A549 (cell line): ENCODE measurements at regions not wholly inside any gene's neighbourhood (a gene's known extent, or its start where the extent isn't known, plus 50 kb on each side); places are given as distances from the start of the nearest gene placed in this dataset.

Experiments used
- ATAC-seq, 2 experiments: fragments of 200-7000 bp in 1 of 2; fragments of >200 bp in 1 of 2; cut with Nextera tagmentation in 1 of 2; cut with Tn5 transposase in 1 of 2; 3 replicates each; pipeline versions ENCODE4 v1.8.0 to v1.9.1; 2018 to 2020; ENCODE audit warnings: mild to moderate bottlenecking in 1 of 2, moderate library complexity in 1 of 2
- CTCF ChIA-PET: fragments of 300-600 bp; sonication (Branson Sonifier 250); formaldehyde crosslinking; extraction: SDS; loops from one replicate; lab custom pipeline; 2021; ENCODE audit warnings: antibody characterized with exemption, inconsistent platforms; lab: Yijun Ruan, JAX
- POLR2A ChIA-PET: fragments of 350-600 bp; formaldehyde crosslinking; extraction: SDS; loops from one replicate; lab custom pipeline; 2021; ENCODE audit warnings: antibody characterized with exemption, inconsistent platforms; lab: Yijun Ruan, JAX
- DNase-seq, 2 experiments: peaks; one replicate each; pipeline versions ENCODE4 v3.0.0 to v3.0.0-alpha.2; 2011 to 2016; ENCODE audit warnings: low read depth in 1 of 2, low spot score in 1 of 2
- FAIRE-seq: peaks from 2 replicates; lab custom pipeline; 2011; peaks lifted over from hg19 to GRCh38; lab: Jason Lieb, UNC
- H3K27ac ChIP-seq, 2 experiments: fragments of >200 bp; sonication (Bioruptor Twin); formaldehyde crosslinking; 3 replicates each; pipeline ENCODE4 v1.5.1; 2016 to 2017
- H3K4me1 ChIP-seq: fragments of >200 bp; sonication (Bioruptor Twin); formaldehyde crosslinking; 3 replicates; pipeline ENCODE4 v1.6.1; 2016
- H3K4me2 ChIP-seq: fragments of >200 bp; sonication (Bioruptor Twin); formaldehyde crosslinking; 3 replicates; pipeline ENCODE4 v1.6.1; 2016
- H3K4me3 ChIP-seq: fragments of >200 bp; sonication (Bioruptor Twin); formaldehyde crosslinking; 3 replicates; pipeline ENCODE4 v1.5.1; 2016
- H3K9me3 ChIP-seq: fragments of >200 bp; sonication (Bioruptor Twin); formaldehyde crosslinking; 3 replicates; pipeline ENCODE4 v1.6.1; 2016
- BHLHE40 ChIP-seq: IDR thresholded peaks from 2 replicates; pipeline ENCODE4 v1.6.1; 2012; ENCODE audit warnings: low read depth, low read length, inconsistent platforms
- CBX2 ChIP-seq: fragments of 200-600 bp; sonication (generic); IDR thresholded peaks from 2 replicates; pipeline ENCODE4 v1.6.1; 2016; ENCODE audit warnings: low read depth, mild to moderate bottlenecking, borderline replicate concordance
- CHD2 ChIP-seq: fragments of 150-350 bp; IDR thresholded peaks from 2 replicates; pipeline ENCODE4 v1.6.1; 2014; ENCODE audit warnings: low read length; ENCODE audit not compliant: partially characterized antibody
- CHD4 ChIP-seq: fragments of 200-600 bp; sonication (generic); IDR thresholded peaks from 2 replicates; pipeline ENCODE4 v1.6.1; 2016; ENCODE audit warnings: antibody characterized with exemption, mild to moderate bottlenecking, borderline replicate concordance
- EHF ChIP-seq: fragments of 250-450 bp; sonication (Bioruptor Pico); IDR thresholded peaks from 2 replicates; pipeline ENCODE4 v1.5.0; 2020; ENCODE audit warnings: mild to moderate bottlenecking
- EHMT2 ChIP-seq: fragments of 200-600 bp; sonication (generic); IDR thresholded peaks from 2 replicates; pipeline ENCODE4 v1.6.1; 2016; ENCODE audit warnings: antibody characterized with exemption, low read depth, mild to moderate bottlenecking, moderate library complexity
- EP300 ChIP-seq, 2 experiments: fragments of >200 bp; sonication (Bioruptor Twin); formaldehyde crosslinking; IDR thresholded peaks; 2 replicates in 1 of 2; 3 replicates in 1 of 2; pipeline ENCODE4 v1.6.1; 2016 to 2017
- ESRRA ChIP-seq: fragments of 150-350 bp; IDR thresholded peaks from 2 replicates; pipeline ENCODE4 v1.6.1; 2014; ENCODE audit warnings: mild to moderate bottlenecking, low read length, borderline replicate concordance
- FOXS1 ChIP-seq: fragments of 250-450 bp; sonication (Bioruptor Pico); IDR thresholded peaks from 2 replicates; pipeline ENCODE4 v1.5.0; 2020; ENCODE audit warnings: mild to moderate bottlenecking, moderate library complexity
- GATA3 ChIP-seq: IDR thresholded peaks from 2 replicates; pipeline ENCODE4 v1.6.1; 2012; ENCODE audit warnings: borderline replicate concordance
- HDAC2 ChIP-seq: fragments of 200-600 bp; sonication (generic); IDR thresholded peaks from 2 replicates; pipeline ENCODE4 v1.6.1; 2016
- HOXA7 ChIP-seq: fragments of 250-450 bp; sonication (Bioruptor Pico); IDR thresholded peaks from 2 replicates; pipeline ENCODE4 v1.5.0; 2020; ENCODE audit warnings: mild to moderate bottlenecking, moderate library complexity
- HOXB13 ChIP-seq: fragments of 250-450 bp; sonication (Bioruptor Pico); IDR thresholded peaks from 2 replicates; pipeline ENCODE4 v1.5.0; 2020; ENCODE audit warnings: low read depth, mild to moderate bottlenecking, moderate library complexity
- MAZ ChIP-seq: fragments of 150-350 bp; IDR thresholded peaks from 2 replicates; pipeline ENCODE4 v1.6.1; 2014; ENCODE audit warnings: antibody characterized with exemption, low read depth, low read length, borderline replicate concordance
- NFE2L2 ChIP-seq: fragments of 150-350 bp; conservative IDR thresholded peaks from 2 replicates; pipeline ENCODE4 v1.6.1; 2014; ENCODE audit warnings: low read length
- NR3C1 ChIP-seq: fragments of >200 bp; sonication (Bioruptor Twin); formaldehyde crosslinking; IDR thresholded peaks from 3 replicates; pipeline ENCODE4 v1.6.1; 2017
- PHF8 ChIP-seq: fragments of 200-600 bp; sonication (generic); IDR thresholded peaks from 2 replicates; pipeline ENCODE4 v1.6.1; 2016; ENCODE audit warnings: low read depth, mild to moderate bottlenecking, antibody characterized with exemption, moderate library complexity, borderline replicate concordance
- RCOR1 ChIP-seq: fragments of 150-350 bp; IDR thresholded peaks from 2 replicates; pipeline ENCODE4 v1.6.1; 2014; ENCODE audit warnings: antibody characterized with exemption, low read length, low read depth
- SMC3 ChIP-seq: fragments of >200 bp; sonication (Bioruptor Twin); formaldehyde crosslinking; IDR thresholded peaks from 3 replicates; pipeline ENCODE4 v1.6.1; 2018; ENCODE audit warnings: inconsistent platforms
- SREBF2 ChIP-seq: fragments of 450-650 bp; IDR thresholded peaks from 2 replicates; pipeline ENCODE4 v1.6.1; 2014; ENCODE audit warnings: mild to moderate bottlenecking, moderate library complexity
- TP53 ChIP-seq: fragments of 250-450 bp; sonication (Bioruptor Pico); IDR thresholded peaks from 2 replicates; pipeline ENCODE4 v1.5.0; 2021; ENCODE audit warnings: mild to moderate bottlenecking, moderate library complexity
- ZFP36 ChIP-seq: fragments of 450-650 bp; IDR thresholded peaks from 2 replicates; pipeline ENCODE4 v1.6.1; 2014; ENCODE audit warnings: borderline replicate concordance; ENCODE audit not compliant: partially characterized antibody
- ZNF302 ChIP-seq: fragments of 250-450 bp; sonication (Bioruptor Pico); IDR thresholded peaks from 2 replicates; pipeline ENCODE4 v1.9.0; 2021; ENCODE audit warnings: inconsistent platforms, mild to moderate bottlenecking, moderate library complexity
- ZSCAN20 ChIP-seq: fragments of 250-450 bp; sonication (Bioruptor Pico); IDR thresholded peaks from 2 replicates; pipeline ENCODE4 v1.8.0; 2022; ENCODE audit warnings: mild to moderate bottlenecking, moderate library complexity
- WGBS: methylation state at CpG from one replicate; pipeline ENCODE4 v1.1.6; 2017; ENCODE audit errors: missing lambda C conversion rate; 5-methylcytosine and 5-hydroxymethylcytosine counted together
- TF ChIP-seq, protein P1 (sequence below): fragments of 150-350 bp; IDR thresholded peaks from 2 replicates; pipeline ENCODE4 v1.6.1; 2014; ENCODE audit warnings: low read depth, mild to moderate bottlenecking, low read length
- TF ChIP-seq, protein P2 (sequence below): fragments of 450-650 bp; IDR thresholded peaks from 2 replicates; pipeline ENCODE4 v1.6.1; 2014; ENCODE audit warnings: antibody characterized with exemption
- TF ChIP-seq, protein P3 (sequence below): IDR thresholded peaks from 2 replicates; pipeline ENCODE4 v1.6.1; 2012
- TF ChIP-seq, protein P4 (sequence below): fragments of 250-450 bp; sonication (Bioruptor Pico); IDR thresholded peaks from 2 replicates; pipeline ENCODE4 v1.5.0; 2021; ENCODE audit warnings: mild to moderate bottlenecking, moderate library complexity, borderline replicate concordance
- TF ChIP-seq, protein P5 (sequence below): fragments of >200 bp; sonication (Bioruptor Twin); formaldehyde crosslinking; IDR thresholded peaks from 3 replicates; pipeline ENCODE4 v1.5.1; 2016
- TF ChIP-seq, protein P6 (sequence below): IDR thresholded peaks from 2 replicates; pipeline ENCODE4 v1.6.1; 2012
- TF ChIP-seq, protein P7 (sequence below): fragments of >200 bp; sonication (Bioruptor Twin); formaldehyde crosslinking; IDR thresholded peaks from 2 replicates; pipeline ENCODE4 v1.6.1; 2016

DNA sequence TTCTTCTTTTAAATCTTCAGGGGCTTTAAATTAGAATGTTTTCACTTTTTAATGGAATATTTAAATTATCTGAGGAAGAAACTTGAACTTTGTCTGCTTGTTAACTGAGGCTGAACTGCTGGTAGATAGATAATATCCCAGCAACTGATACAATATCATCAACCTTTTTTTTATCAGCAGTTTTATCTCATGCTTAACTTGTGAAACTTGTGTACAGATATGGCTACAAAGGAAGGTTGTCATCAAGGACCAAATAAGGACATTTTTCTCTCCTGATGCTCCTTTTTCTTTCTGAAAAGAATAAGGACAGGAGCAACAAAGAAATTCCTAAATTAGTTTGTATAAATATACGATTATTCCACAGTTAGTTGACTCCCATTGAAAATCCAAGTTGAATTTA, 66.4 kb upstream of the KBTBD8 start:
- no peak overlapping the region for H3K4me3 ChIP-seq
- WGBS: 6% methylated on average over 1 of the region's 1 CpG
- POLR2A ChIA-PET: no interaction called here

DNA sequence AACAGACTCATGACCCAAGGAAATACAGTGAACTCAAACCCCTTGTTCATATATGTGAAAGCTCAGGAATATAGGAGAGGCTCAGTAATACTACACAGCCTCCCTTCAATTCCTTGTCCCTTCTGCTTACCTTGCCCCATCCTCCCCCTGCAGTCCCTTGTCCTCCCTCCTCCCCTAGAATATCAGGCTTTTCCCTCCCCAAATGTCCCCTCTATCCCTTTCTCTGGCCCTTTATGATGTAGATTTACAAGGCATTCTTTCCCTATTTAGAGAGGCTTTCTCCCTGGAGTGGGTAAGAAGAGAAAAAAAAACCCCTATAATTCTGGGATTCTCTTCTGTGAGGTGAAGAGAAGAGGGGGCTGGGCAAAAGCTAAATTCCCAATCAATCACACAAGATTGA, 64.9 kb upstream of the KBTBD8 start:
- POLR2A ChIA-PET: no interaction called here
- Histone ChIP-seq H3K4me2 (no peak overlapping the region), H3K4me3 (no peak overlapping the region), H3K27ac (no peak overlapping the region), H3K9me3 (no peaks in the 10 kb centered on the region), H3K4me1 (no peaks in the 10 kb centered on the region)
- DNase-seq: no peak
- ATAC-seq: no peak
- CTCF ChIA-PET: interaction anchor here (1.3 kb wide), 1 partner anchor 1945 kb away, joined by 3 read pairs; no protein-coding TSS in a partner anchor
- no peak for FAIRE-seq
- no peak for TF ChIP-seq EHMT2
- no peak for TF ChIP-seq SREBF2
- TF ChIP-seq ZNF302 (CRISPR knock-in tag): no peak
- TF ChIP-seq, protein P1, sequence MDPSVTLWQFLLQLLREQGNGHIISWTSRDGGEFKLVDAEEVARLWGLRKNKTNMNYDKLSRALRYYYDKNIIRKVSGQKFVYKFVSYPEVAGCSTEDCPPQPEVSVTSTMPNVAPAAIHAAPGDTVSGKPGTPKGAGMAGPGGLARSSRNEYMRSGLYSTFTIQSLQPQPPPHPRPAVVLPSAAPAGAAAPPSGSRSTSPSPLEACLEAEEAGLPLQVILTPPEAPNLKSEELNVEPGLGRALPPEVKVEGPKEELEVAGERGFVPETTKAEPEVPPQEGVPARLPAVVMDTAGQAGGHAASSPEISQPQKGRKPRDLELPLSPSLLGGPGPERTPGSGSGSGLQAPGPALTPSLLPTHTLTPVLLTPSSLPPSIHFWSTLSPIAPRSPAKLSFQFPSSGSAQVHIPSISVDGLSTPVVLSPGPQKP: no peak
- no peak for TF ChIP-seq EP300 (IDR thresholded peaks at IDR 0.05)
- TF ChIP-seq, protein P2, sequence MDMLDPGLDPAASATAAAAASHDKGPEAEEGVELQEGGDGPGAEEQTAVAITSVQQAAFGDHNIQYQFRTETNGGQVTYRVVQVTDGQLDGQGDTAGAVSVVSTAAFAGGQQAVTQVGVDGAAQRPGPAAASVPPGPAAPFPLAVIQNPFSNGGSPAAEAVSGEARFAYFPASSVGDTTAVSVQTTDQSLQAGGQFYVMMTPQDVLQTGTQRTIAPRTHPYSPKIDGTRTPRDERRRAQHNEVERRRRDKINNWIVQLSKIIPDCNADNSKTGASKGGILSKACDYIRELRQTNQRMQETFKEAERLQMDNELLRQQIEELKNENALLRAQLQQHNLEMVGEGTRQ: no peak
- TF ChIP-seq SMC3: no peak
- no peak for TF ChIP-seq NFE2L2
- TF ChIP-seq, protein P3, sequence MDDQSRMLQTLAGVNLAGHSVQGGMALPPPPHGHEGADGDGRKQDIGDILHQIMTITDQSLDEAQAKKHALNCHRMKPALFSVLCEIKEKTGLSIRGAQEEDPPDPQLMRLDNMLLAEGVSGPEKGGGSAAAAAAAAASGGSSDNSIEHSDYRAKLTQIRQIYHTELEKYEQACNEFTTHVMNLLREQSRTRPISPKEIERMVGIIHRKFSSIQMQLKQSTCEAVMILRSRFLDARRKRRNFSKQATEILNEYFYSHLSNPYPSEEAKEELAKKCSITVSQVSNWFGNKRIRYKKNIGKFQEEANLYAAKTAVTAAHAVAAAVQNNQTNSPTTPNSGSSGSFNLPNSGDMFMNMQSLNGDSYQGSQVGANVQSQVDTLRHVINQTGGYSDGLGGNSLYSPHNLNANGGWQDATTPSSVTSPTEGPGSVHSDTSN: no peak
- no peak for TF ChIP-seq TP53
- TF ChIP-seq PHF8: no peak
- TF ChIP-seq RCOR1: no peak
- no peak for TF ChIP-seq ZFP36
- TF ChIP-seq, protein P4, sequence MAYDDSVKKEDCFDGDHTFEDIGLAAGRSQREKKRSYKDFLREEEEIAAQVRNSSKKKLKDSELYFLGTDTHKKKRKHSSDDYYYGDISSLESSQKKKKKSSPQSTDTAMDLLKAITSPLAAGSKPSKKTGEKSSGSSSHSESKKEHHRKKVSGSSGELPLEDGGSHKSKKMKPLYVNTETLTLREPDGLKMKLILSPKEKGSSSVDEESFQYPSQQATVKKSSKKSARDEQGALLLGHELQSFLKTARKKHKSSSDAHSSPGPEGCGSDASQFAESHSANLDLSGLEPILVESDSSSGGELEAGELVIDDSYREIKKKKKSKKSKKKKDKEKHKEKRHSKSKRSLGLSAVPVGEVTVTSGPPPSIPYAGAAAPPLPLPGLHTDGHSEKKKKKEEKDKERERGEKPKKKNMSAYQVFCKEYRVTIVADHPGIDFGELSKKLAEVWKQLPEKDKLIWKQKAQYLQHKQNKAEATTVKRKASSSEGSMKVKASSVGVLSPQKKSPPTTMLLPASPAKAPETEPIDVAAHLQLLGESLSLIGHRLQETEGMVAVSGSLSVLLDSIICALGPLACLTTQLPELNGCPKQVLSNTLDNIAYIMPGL (CRISPR knock-in tag): no peak
- no peak for TF ChIP-seq ESRRA
- no peak for TF ChIP-seq NR3C1

More for the DNA sequence above, 66.4 kb upstream of the KBTBD8 start:
- CTCF ChIA-PET: interaction anchor here (1.4 kb wide), 1 partner anchor 182 kb away, joined by 3 read pairs; no protein-coding TSS in a partner anchor
- H3K4me1 ChIP-seq: no peaks in the 10 kb centered on the region
- H3K9me3 ChIP-seq: no peaks in the 10 kb centered on the region
- no peak for FAIRE-seq
- TF ChIP-seq, protein P5, sequence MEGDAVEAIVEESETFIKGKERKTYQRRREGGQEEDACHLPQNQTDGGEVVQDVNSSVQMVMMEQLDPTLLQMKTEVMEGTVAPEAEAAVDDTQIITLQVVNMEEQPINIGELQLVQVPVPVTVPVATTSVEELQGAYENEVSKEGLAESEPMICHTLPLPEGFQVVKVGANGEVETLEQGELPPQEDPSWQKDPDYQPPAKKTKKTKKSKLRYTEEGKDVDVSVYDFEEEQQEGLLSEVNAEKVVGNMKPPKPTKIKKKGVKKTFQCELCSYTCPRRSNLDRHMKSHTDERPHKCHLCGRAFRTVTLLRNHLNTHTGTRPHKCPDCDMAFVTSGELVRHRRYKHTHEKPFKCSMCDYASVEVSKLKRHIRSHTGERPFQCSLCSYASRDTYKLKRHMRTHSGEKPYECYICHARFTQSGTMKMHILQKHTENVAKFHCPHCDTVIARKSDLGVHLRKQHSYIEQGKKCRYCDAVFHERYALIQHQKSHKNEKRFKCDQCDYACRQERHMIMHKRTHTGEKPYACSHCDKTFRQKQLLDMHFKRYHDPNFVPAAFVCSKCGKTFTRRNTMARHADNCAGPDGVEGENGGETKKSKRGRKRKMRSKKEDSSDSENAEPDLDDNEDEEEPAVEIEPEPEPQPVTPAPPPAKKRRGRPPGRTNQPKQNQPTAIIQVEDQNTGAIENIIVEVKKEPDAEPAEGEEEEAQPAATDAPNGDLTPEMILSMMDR: no peak
- TF ChIP-seq, protein P6, sequence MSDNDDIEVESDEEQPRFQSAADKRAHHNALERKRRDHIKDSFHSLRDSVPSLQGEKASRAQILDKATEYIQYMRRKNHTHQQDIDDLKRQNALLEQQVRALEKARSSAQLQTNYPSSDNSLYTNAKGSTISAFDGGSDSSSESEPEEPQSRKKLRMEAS: no peak
- TF ChIP-seq HOXB13 (no peak), BHLHE40 (no peak), CHD4 (no peak), CBX2 (no peak), CHD2 (no peak), HOXA7 (no peak), SREBF2 (no peak), HDAC2 (no peak), GATA3 (no peak), PHF8 (no peak), EHF (no peak), MAZ (no peak), ZSCAN20 (CRISPR knock-in tag) (no peak), FOXS1 (CRISPR knock-in tag) (no peak), RCOR1 (no peak)
- TF ChIP-seq, protein P7, sequence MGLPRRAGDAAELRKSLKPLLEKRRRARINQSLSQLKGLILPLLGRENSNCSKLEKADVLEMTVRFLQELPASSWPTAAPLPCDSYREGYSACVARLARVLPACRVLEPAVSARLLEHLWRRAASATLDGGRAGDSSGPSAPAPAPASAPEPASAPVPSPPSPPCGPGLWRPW: no peak
- TF ChIP-seq, protein P1: no peak
- no peak for ATAC-seq
- DNase-seq: no peak
- no peak overlapping the region for H3K27ac ChIP-seq
- no peak overlapping the region for H3K4me2 ChIP-seq
